Cerebellar nuclear complex (tissue), 1 donor: ENCODE measurements at regions not wholly inside any gene's neighbourhood (a gene's known extent, or its start where the extent isn't known, plus 50 kb on each side); places are given as distances from the start of the nearest gene placed in this dataset.

Experiments
- DNase-seq, 2 experiments: peaks; one replicate each; lab custom pipeline; 2025; lab: John Stamatoyannopoulos, UW

DNA sequence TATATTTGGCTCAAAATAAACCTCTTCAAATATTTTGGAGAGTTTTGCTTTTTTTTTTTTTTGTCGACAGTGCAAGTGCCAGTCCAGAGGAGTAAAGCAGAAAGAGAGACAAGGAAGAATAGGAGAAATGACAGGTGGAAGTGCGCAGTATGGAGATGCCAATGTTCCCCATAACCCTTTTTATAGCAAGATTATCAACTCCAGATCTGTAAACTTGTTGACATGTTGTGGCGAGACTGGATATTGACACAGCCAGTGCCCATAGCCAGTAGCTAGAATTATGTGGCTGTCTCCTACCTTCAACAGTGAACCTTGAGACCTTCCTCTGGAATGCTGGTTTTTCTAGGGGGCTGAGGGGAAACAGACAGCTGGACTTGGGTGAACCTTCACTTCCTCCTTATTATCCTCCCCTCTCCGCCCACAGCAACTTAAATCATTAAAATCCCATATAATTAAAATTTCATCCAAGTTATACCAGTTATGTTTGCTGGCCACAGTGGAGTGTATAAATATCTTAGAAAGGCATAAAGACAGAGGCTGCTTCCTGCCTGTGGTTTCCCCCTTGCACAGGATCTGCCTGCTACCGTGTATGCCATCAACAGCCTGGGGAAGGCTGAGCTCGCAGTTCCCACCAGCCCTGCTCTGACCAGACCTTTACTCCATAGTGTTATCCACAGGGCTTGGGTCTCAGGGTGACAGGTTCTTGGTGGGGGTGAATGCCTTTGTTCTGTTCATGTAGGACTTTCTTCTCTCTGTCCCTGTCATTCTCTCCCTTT is 112.3 kb upstream of the ANKH start:
- no peak for DNase-seq

DNA sequence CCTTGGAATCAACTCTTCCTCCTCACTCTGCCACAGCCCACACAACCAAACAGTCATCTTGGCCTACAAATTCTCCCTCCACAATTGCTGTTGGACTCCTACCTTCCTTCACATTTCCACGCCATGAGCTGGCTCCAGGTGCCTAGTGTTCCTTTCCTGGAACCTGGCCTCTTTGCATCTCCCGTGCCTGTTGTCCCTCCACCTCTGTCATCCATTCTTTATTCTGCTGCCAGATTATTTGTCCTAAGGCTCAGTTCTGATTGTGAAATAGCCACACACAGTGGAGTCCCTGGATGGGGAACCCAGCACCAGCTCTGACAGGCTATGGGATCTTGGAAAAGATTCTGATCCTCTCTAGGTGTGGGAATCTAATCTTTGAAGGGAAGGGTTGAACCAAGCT is 109.1 kb upstream of the ANKH start:
- DNase-seq: no peak

DNA sequence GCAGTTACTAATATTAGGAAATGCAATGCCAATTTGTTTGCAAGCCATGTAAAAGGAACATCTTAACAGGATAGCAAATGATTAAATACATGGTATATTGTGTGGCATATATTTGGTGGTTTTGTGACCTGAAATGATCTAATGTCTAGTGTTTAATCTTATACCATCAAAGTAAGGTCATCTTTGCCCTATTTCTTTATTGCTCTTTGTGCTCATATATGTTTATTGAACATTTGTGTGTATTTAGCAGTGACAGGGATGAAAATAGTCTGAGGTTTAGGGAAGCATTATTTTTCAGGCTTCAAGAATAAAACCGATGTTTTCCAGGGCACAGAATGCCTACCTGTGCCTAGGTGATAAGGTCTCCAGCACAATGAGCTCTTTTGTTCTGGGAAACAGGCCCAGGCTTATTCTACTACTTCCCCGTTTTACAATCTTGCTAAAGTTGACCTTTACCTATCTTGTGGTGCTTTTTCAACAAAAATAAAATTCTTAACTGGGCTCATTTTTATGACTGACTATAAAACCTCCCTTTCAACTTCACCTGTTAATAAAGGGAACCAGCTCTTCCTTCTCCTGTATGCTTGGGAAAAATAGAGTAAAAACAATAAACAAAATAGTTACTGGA is 105.6 kb upstream of the ANKH start:
- DNase-seq: no peak

DNA sequence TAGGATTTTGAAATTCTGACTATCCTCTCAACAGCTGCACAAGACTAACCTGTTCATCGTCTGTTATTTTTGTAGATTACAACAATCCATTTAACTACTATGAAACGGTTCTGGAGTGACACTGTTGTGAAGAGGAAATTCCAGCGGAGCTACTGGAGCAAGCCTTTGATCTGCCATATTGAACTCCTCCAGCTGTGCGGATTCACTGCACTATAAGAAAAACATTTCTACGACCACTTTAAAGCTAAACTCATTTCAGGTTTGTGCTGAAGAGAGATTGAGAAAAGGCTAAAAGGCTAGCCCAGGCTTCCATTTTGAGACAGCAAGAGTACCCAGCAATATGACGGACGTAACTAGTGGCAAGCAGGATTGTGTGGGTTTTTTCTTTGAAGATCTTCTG is 104.9 kb upstream of the ANKH start:
- no peak for DNase-seq

DNA sequence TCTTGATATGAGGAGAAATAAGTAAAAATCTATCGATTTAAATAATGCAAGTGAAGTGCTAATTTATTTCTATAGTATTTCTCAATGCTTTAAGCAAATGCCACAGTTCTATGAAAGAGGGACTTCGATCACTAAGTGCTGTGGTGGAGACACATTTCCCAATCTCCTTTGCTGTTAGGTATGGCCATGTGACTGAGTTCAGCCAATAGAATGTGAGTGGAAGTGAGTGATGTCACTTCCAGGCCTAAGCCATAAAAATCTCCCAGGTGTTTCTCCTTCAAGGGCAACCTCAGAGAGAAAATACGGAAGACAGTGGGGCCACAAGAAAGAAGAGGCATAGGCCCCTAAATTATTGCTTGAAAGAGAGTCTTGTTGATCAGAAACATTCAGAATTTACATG is 100.3 kb upstream of the ANKH start:
- DNase-seq: no peak

DNA sequence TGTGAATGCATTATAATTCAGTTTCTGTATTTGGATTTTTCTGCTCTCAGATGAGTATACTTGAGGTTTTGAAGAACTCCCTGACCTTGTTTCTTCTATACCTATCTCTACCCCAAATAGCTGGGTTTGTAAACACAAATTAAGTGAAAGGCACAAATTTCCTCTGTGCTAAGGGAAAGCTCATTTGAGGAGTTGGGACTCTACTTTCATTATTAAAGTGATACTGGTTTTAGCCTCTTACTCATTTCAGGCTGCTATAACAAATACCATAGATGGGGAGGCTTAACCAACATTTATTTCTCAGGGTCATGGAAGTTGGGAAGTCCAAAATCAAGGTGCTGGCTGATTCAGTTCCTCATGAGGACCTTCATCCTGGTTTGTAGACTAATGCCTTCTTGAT is 97.2 kb upstream of the ANKH start:
- DNase-seq: no peak

DNA sequence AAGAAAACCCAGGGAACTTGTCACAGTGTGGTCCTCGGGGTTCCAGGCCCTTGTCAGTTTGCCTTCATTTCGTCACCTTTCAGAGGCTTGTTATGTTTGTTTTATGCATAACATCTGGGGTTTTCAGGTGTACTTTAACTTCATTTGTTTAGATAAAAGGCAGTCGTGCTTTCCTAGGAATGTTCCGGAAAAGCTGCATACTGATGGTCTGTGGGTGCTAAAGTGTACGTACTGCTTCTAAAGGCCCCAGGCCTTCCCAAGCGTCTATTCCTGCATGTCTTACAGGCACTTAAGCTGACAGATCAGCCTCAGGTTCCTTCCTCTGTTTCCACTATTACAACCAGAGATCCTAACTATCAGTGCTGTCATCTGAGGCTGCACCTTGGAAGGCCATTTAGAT is 95.6 kb upstream of the ANKH start:
- DNase-seq: no peak

DNA sequence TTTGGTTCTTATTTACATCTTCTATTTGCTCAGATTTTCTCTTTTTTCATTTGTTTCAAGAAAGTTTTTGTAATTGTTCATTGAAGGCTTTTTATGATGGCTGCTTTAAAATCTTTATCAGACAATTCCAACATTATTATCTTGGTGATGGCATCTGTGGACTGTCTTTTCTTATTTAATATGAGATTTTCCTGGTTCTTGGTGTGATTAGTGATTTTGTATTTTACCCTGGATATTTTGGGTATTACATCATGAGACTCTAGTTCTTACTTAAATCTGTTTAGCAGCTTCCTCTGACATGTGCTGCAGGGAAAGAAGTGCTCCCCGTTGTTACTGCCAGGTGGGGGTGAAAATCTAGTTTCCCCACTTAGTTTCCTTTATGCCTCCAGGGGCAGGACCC is 94.2 kb upstream of the ANKH start:
- no peak for DNase-seq

DNA sequence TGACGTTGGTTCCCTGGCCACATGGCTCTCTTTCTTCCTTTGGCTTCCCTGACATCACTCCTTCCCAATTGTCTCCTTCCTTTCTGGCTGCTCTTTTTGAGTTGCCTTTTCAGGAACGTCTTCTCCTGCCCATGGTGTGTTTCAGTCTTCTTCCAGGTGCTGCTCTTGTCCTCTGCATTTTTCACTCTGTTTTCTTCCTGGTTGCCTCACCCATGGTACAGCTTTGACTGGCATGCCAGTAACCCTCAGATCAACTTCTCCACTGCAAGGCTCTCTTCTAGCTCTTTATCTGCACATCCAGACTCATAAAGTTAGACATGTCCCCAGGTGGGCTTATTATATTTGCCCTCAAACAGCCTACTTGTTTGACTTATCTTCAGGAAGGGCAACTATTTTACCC is 91.0 kb upstream of the ANKH start:
- DNase-seq: no peak

DNA sequence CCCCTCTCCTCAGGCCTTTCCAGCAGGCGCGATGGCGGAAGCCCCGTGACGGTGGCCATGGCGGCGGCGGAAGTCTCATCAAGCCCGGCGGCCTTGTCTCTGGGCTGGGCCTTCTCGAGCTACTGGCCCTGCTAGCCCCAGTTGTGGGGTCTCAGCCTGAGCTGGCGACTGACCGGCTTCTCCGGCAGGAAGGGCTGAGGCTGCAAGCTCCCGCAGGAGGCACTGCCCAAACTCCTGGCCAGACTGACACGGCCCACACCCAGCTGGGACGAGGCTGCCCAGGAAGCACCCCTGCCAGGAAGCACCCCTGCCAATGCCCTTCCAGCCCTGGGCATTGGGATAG is 88.5 kb upstream of the ANKH start:
- no peak for DNase-seq

DNA sequence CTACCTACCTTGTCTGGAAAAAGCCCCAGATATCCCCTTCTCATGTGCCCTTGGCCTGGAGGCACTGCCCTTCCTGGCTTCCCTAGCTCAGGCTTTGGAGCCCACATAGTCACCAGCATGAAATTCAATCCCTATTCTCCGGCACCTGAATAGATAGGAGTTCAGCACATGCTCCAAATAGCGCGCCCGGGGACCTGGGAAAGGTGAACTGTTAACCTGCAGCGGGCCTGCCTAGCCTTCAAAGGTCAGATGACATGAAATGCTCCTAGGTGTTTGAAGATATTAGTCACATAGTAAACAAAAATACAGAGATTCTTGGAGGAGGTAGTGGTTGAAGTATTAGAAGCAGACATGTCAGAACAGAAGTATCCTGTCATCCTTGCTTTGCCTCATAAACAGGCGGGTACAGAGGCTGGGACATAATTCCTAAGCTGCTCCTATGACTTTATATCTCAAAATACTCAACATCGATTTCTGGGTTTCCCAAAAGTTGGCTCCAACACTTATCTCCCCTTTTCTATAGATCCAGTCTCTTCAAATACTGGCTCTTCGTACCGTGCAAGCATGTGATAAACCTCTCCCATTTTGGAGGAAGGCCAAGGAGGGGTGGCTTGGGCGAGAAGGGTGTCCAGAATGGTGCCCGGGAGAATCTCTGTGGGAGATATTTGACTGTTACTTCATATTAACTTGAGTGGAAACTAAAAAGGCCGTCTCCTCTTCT is 88.0 kb upstream of the ANKH start:
- DNase-seq: no peak

DNA sequence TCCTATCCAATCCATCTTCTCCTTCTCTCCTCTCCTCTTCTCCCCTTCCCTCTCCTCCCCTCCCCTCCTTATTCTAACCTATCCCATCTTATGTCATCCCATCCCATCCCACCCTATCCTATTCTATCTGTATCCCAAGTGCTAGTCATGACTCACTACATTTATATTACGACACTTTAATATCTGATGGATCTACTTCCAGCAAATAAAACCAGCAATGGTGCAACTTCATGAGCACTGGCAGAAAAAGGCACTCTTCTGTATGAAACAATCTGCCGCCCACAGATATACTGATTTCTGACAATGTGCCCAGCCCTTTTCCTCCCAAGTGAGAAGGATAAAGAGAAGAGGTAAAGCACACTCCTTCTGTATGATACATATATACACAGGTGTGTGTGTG is 86.6 kb upstream of the ANKH start:
- DNase-seq: no peak

DNA sequence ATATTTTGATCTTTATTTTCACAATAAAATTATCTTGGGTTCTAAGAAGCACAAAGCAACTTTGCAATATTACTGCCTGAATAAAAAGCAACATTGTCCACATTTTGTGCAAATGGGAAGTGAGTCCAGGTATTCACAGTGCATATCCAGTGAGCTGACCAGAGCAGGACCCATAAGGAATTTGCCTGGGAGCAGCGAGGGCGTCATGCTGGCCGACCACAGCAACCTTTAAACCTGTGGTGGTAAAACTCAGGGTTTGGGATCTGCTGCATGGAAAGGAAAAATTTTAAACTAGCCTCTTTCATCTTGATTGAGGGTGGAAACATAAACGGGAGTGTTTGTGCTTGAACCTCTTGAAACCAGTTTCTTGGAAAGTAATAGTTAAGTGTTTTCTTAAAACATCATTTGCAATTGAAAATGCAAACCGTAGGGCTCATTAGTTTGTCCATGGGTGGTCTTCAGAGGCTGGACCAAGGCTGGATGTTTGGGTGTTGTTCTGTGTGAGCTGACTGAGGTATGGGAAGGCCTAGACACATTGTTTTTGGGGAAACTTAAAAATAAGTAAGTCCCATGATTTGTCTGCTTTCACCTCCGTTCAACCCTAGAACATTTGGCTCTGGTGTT is 85.0 kb upstream of the ANKH start:
- no peak for DNase-seq

DNA sequence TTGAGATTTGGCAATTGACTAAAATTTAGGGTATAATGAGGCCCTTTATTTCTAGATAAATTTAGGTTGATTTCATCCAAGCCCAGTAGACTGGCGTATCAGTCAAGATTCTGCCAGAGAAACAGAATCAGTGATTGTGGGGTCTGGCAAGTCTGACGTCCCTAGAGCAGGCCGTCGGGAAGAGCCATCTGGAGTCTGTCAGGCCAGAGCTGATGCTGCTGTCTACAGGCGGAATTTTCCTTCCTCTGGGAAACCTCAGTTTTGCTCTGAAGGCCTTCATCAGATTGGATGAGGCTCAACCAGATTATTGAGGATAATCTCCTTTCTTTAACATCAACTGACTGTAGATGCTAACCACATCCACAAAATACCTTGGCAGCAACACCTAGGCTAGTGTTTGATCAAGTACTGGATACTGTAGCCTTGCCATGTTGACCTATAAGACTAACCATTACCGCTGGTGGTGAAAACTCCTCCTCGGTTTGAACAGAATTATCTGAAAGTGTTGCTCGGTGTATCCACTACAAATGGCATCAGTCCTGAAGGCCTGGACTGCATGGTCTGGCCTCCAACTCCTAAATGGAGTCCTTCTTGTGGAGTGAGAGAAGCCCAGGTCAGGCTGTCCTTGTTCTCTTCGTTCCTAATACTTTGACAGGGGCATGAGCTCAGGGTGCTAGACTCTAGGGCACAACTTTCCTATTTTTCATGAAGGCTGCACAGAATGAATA is 83.2 kb upstream of the ANKH start:
- no peak for DNase-seq

DNA sequence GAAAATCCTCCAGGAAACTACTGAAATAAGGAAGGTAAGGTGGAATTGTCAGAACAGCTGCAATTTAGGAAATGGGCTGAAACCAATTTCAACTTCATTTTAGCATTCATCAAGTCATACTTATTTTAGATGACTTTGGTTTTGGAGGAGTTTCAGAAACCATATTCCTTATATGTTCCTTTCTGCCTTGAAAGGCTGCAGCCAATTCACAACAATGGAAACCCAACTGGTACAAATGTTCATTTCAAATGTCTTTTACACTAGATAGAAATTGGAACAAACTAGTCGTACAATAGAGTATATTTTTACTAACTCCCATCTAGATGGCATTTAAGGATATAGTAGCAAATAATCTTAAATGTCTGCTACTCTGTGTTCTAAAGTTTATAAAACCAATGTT is 82.6 kb upstream of the ANKH start:
- no peak for DNase-seq

DNA sequence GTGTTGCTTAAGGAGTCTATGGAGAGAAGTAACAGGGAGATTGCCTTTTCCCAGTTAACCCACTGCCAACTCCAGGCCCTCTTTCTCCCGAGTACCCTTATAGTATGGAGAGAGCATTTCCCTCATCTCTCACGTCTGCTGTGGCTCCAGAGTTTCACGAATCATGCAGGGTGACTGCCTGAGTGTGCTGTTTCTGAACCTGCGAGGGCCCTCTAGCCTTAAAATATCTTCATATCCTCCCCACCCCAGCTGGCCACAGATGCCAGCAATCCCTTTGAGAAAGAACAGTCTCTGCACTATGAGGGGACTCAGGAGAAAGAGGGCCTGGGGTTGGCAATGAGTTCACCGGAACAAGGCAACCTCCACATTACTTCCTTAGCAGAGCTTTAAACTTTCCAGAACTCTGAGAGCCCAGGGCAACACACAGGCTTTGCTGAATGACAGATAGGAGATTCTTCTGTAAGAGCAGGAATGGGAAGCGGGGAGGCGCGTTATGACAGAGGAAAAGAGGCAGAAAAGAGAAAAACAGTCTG is 81.6 kb upstream of the ANKH start:
- DNase-seq: no peak

DNA sequence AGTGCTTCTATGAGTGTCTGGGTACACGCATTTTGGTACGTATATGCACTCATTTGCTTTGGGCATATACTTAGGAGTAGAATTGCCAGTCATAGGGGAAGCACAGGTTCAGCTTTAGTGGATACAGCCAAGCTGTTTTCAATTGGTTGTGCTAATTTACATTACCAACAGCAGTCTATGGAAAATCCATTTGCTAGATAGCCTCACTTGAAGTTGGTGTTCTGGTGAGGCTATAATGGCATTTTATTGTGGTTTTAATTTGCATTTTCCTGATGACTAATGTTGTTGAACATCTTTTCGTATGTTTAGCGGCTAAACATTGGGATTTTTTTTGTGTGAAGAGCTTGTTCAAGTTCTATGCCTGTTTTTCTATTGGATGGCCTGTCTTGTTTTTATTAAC is 76.8 kb upstream of the ANKH start:
- DNase-seq: no peak

DNA sequence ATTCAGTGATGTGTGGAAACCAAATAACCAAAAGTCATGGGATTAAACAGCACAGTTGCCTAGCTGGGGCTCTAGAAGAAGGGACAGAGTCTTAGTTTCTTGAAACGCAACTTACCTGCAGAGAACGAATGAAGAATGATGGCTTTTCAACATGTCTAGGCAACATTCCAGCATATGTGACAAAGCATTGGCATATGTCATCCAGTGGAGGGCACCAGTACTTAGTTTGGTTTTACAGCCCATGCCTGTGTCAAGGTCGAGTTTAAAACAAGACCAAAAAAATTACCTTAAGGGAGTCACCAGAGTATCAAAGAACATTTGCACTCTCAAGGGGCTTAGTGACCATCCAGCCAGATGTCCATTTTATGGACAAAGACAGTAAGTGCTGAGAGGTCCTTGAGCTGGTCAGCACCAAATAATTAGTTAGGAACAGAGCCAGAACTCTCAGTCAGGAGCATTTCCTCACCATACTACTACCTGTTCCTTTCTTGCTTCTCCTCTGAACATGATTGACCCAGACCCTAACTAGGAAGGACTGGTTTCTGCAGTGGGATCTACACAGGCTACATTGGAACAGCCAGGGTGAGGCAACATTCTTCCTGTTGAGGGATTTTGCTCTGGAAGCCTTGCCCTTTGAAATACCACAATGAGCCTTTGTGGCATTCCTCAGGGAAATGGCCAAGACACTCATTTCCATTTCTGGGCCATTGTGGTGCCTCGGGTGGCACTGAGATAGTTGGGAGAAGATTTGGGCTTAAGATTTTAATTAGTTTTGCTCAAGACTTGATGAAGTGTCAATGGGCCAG is 75.4 kb upstream of the ANKH start:
- no peak for DNase-seq

DNA sequence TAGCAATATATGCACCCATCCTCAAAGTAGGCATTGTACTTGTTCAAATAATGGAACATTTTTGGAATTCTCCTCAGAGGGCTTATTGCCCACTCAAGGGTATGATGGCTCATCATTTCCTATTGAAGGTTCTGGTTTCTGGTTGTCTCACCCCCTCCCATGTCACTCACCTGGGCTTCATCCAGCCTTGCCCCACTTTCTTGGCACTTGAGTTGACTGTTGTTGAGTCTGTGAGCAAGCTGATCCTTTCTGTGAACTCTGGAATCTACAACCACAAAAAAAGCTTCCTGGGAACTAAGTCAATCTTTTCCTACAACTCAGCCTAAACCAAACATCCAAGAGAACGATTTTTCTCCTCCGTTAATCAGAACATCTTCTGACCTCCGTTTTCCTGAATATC is 73.9 kb upstream of the ANKH start:
- no peak for DNase-seq

DNA sequence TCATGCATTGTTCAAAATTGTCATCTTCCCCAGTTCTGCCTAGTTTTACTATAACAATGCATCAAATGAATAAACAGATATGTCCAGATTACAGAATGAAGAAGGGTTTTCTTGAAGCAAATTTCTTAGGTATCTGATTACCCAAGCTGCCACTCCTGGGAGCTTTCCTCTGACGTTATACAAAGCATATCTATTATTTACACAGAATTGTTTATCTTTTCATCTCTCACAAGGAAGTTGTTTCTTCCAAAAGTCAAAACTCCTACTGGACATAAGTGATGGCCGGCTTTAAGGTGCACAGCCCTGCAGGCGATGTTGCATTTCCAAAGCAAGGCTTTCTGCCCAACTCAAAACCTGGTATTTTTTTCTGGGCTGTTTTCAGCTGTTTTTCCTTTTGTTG is 73.4 kb upstream of the ANKH start:
- DNase-seq: no peak

DNA sequence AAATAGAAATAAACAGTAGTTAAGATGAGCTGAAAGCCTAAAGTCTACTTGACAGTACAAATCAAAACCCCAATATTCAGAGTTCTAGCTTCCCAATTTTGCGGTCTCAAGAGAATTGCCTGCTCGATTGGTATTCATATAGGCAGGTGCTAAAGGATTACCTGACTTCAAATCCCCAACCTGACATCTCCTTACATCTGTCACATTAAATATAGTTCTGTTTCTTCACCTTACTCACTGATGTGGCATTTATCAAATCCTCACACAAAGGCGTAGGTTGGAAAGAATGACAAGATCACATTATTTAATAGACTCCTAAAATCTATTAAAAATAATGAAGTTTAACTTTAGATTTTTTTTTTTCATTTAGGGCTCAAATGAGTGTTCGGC is 72.8 kb upstream of the ANKH start:
- DNase-seq: no peak
